HG03045 (cell line): ENCODE measurements at regions not wholly inside any gene's neighbourhood (a gene's known extent, or its start where the extent isn't known, plus 50 kb on each side); places are given as distances from the start of the nearest gene placed in this dataset.
"Not testable (repeated sequence)": the region's sequence is repeated elsewhere in the genome, so short reads cannot be mapped to it uniquely, and the experiment has no call there.

ENCODE experiments used
- ATAC-seq: cut with Tn5 transposase; IDR thresholded peaks from one replicate; pipeline ENCODE4 v1.9.1; 2021; ENCODE audit warnings: mild to moderate bottlenecking, moderate library complexity; ENCODE audit not compliant: unreplicated experiment

DNA sequence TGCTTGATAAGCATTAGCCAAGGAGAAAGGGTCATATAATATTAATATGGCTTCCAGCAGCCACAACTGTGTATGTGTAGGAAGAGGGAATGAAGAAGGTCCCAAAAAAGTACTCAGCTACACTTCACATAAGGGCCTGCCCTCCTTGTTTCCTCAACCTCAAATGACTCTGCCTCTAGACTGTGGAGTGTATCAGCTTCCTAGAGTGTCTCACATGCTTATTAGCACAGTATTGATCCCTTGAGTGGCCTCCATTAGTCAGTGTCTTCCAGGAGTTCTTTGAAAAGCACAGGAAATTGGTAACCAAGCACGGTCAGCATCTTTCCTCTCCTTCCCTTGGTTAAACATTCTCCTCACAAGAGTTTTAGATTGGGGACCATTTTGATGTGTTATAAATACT, 190.4 kb upstream of the ATP10B start:
- no peak for ATAC-seq

DNA sequence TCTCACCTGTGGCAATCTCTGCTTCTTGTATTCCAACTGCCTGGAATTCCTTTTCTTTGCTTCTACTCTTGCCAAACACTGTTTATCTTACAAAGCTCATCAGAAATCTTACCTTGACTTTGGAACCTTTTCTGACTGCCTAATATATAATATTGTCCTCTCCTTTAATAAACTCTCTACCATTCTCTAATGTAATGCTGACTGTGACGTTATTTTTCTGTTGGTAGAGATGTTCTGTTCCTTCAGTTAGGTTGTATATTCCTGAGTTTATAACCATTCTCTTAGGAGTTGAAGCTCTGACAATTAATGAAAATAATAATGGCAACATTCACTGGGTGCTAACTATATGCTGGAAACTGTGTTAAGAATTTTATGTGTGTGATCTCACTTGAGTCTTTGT, 188.8 kb upstream of the ATP10B start:
- ATAC-seq = no peak

DNA sequence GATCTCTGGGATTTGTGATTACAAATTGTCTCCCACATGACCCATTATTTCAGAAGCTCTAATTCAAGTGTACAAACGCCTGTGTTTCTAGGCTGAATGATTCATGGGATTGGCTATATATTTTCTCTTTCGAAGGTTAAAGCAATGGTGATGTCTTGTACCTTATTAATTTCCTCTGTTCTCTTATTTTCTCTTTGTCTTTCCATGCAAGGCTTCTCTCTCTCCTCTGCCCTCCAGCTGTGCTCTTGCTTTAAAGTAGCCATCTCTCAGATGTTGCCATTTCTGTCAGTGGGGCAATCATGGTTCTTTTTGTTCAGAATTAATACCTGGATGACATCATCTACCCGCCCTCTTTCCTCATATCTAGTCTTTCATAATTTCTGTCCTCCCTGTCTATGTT, 184.3 kb upstream of the ATP10B start:
- no peak for ATAC-seq

DNA sequence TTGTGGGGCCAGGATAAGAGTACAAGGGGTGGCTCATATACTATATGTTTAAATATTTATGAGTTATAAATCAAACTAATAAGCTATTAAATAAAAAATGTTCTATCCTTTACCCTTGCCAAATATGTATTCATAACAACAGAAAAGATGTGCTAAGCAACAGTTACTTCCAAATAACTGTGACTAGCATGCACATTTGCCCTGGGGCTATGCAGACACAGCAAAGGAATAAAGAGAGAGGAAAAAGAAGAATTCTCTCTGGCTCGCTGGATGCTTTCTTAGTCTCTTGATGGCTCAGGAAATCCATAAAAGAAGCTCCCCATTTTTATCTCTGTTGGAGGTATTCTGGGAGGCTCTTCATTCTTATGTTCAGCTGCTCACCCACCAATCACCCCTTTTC, 182.4 kb upstream of the ATP10B start:
- ATAC-seq = no peak

DNA sequence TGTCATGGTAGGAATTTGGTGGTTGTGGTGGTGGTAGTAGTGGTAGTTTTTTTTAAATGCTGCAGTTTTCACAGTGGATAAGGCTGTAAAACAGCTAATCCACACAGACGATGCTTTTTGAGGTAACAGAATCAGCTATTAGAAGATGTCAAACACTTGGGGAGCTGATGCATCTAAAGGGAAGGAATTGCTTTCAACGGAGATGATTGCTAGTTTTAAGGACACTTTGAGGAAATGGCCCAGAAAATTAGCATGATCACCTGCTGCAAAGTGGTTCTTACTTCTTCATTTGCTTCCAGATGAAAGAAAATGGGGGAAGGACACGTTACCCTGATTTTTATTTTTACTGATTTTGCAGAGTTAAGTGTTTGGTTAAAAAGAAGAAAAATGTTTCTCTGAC, 178.2 kb upstream of the ATP10B start:
- no peak for ATAC-seq

DNA sequence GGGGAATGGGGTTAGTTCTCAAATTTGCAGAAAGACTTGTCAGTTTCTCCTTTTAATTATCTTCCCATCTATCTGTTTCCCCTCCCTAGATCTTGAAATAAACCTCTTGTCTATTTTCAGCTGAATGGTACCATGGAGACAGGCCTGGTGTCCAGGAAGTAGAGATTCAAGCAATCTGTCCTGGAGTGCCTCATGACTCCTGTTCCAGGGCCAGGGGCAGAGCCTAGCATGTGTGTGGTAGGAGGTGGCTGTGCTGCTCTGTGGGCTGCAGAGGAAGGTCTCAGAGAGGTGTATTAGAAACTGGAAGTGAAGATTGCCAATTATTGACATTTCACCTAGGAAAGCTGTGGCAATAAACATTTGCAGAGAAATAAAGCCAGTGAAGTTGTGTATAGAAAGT, 175.8 kb upstream of the ATP10B start:
- ATAC-seq = no peak

DNA sequence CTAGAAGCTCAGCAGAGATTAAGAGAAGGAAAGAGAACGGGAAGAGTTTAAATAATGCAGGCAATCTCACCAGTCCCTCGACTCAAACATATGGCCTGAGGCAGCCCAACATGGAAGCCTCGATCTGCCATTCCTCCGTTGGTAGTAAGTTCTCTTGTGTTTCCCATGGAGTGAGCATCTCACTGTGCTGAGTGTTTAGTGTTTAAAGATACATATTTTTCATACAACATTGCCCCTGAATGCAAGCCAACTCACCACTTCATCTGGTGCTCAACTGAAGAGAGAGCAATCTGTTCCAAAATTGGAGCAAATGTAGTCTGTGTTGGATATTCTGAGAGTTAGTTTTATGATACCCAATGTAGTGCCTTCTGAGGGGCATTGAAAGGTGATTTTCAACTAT, 171.5 kb upstream of the ATP10B start:
- no peak for ATAC-seq

DNA sequence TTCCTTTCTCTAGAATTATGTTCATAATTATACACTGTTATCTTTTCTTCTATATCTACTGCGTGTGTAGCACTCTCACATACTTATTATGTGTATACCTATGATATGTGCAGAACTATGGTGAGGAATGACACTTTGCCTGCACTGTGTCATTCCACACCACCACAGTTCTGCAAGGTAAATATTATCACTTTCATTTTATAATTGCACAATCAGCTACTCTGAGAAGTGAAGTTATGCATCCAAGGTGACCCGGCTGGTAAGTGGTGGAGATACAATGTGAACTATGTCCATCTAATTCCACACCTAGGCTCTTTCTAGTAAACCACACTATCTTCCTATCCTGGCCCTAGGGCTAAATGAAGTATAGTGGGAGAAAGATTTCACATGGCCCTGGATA, 170.1 kb upstream of the ATP10B start:
- no peak for ATAC-seq

DNA sequence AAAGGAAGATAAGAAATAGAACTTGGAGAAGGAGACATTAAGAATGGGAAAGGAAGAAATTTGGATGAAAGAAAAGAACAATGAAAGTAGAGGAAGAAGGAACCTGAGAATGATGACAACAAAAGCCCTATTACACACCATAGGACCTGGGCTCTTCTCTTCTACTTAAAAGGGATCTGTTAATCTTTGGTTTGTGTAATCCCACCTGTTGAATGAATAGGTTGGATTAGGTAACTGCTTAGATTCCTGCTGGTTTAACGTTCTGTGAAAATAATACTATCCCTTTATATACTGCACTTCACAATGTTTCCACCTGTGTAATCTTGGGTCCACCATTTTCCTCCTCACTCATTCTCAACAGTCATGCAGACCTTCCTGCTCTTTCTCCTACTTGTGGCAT, 157.8 kb upstream of the ATP10B start:
- no peak for ATAC-seq

DNA sequence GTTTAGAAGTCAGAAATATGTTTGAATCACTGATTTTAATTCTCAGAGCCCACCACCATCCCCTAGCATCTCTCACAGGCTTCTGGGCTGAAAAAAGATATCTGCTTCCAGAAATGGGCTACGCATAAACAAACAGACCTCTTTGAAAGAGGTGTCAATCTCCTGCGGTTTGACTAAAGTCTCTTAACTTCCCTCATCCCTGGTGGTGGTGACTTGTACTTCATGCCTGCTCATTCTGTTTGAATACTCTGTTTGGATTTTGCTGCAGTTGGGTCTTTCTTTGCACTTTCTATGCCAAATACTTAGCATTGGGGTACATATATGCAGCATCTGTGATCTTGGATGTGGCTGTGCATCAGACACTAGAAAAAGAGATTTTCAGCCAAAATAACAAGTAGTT, 157.2 kb upstream of the ATP10B start:
- ATAC-seq = no peak

DNA sequence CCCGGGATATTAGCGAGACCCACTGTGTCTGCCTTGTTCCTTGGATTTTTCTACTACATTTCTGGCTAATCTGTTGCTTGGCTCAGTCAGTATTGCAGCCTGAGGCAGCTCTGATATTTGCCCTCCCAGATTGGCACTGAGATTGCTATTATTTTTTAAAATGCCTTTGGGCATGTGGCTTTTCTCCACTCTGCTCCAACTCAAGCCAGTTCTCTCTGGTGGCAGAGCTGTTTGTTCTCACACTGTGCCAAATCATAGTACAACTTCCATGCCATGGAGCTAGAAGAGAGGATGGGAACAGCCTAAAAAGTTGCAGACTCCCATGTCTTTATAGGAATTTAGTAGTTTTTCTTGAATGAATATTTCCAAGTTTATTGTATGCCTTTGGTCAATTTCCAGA, 155.9 kb upstream of the ATP10B start:
- ATAC-seq = no peak

DNA sequence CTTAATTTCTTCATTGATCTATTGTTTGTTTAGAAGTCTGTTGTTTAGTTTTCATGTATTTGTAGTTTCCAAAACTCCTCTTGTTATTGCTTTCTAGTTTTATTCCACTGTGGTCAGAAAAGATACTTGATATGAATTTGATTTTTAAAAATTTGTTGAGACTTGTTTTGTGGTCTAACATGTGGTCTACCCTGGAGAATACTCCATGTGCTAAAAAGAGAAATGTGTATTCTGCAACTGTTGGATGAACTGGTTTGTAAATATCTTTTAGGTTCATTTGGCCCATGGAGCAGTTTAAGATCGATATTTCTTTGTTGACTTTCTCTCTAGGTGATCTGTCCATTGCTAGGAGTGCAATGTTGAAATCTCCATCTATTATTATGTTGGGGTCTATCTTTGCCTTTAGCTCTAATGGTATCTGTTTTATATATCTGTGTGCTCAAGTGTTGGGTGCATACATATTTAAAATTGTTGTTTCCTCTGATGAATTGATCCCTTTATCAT, 150.6 kb upstream of the ATP10B start:
- ATAC-seq = no peak

DNA sequence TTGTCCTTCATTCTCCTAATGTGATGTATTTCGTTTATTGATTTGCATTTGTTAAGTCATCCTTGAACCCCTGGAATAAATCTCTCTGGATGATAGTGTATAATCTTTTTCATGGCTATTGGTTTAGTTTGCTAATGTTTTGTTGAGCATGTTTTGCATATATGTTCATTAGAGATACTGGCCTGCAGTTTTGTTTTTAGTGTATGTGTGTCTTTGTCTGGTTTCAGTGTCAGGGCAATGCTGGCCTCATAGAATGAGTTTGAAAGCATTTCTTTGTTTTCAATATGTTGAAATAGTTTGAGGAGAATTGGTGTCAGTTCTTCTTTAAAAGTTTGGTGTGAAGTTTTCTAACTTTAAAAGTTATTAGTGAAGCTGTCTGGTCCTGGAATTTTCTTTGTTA, 149.6 kb upstream of the ATP10B start:
- no peak for ATAC-seq

DNA sequence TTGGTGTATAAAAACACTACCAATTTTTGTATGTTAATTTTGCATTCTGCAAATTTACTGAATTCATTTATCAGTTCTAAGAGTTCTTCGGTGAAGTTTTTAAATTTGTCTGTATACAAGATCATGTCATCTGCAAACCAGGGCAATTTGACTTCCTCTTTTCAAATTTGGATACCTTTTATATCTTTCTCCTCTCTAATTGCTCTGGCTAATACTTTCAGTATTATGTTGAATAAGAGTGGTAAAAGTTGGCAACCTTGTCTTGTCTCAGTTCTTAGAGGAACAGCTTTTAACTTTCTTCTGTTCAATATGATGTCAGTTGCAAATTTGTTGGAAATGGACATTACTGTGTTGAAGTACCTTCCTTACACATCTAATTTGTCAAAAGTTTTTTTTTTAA, 149.1 kb upstream of the ATP10B start:
- not testable (repeated sequence) for ATAC-seq

DNA sequence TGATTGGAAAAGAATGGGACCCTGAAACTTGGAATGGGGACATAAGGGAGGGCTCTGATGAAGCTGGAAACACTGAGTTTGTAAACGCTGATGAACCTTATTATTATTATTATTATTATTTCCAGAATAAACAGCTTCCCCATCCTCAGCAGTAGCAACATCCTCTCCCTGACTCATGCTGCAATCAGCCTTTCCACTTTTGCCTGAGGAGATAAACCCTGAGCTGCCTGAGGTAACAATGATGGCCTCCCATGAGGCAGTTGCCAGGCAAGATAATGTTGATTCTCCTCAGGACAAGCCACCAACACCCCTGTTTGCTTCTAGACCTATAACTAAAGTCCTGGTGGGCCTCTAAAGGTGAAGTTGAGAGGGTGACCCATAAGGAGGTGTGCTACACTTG, 139.2 kb upstream of the ATP10B start:
- no peak for ATAC-seq

DNA sequence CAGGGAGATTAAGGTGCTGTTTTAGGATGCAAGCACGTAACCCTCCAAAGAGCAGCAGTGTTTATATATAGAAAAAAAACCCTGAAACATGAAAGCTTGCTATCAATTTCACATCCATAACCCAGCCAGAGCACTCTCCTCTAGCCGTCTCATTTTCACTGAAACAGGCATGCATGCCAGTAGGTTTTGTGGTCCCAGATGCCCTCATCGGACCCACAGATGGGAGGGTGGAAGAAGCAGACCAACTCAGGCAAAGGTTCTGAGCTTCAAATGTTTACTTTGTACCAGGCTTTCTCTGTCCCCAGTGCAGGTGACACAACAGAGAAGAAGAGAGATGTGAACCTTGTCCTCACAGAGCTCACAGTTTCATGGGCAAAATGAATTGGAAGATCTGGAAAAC, 127.4 kb upstream of the ATP10B start:
- no peak for ATAC-seq

DNA sequence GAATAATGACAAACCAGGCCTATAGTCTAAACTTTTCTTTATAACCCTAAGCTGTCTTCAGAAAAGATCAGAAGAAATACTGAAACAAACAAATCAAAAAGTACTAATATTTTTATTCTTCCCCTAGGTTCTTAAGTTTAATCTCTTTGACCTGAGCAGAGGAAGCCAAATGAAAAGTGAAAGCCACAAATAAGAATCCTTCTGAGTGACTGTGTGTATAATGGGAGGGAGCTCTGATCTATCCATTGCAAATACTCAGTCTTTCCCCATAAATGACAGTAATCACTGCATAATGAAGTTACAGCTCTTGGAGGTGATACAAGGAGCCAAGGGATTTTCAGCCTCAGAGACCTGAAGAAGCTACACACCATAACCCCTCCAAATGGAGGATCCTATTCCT, 126.9 kb upstream of the ATP10B start:
- ATAC-seq = no peak

DNA sequence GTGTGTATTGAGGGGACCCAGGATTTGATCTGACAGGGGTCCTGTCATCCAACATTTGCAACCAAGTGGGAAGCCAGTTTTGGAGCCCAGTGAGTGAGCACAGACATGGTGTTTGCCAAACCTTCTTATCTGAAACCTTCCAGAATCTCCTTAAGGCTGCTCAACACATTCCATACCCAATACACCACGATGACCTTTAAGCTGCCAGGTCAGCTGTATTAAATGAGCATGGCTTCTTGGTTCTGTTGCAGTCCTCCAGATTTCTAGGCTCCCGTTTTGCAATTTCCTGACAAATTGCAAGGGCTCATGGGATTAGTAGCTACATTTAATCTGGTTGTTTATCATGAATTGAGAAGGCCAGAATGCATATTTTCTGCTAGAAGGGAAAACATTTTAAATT, 124.2 kb upstream of the ATP10B start:
- ATAC-seq = no peak

DNA sequence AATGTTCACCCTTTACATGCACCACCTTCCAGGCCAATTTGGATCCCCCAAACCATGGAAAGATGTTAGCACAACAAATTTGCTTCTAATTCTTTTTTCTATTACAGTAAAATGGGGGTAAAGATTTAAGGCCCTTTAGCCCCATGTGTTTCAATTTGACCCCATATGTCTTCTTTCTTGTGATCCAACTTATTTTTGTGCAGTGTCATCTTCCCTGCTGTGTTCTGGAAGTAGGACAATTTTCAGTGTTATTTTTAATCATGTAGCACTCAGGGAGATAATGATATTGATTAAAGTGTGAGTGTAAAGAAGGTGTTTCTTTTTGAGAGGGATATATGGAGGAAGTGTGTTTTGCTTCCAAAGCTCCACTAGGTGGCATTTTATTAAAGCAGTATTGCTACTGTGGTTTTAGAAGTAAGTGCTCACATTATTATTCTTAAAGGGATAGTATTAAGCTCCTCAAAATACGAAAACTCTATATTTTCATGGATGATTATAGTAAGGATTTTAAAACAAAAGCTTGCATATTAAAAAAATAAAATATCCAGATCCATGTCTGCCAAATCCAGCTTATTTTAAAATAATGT, 118.7 kb upstream of the ATP10B start:
- no peak for ATAC-seq

DNA sequence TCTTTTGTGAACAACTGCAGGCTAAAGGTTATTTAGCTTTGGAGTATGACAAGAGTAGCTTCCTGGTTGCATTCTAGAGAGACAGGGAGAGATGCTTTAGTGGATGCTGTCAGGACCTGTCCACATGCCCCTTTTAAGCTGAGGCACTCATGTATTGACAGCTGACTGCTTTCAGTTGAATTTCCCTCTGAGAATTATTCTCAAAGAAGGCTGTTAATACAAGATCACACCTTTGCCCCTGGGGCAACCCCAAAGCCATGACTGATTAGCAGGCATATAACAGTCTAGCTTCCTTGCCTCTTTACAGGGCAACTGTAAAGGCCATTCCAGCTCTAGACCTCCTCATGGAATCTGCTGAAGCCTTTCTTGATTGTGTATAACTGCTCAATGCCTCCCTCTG, 117.6 kb upstream of the ATP10B start:
- no peak for ATAC-seq

DNA sequence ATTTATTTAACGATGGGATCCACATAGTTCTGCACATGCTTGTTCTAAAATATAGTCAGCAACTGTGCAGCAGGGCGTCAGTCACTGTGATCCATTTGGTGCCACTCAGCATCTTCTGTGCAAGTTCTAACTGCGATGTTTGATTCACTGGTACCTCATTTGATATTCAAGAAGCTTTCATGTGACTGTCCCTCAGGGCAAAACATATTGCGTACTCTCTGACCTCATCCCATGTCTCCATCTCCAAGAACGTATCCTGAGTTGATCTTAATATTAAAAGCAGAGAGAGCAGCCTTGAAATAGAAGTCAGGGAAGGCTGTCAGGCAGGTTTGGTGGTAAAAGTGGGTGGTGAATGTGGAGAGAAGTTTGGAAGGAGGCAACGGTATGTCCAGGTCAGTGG, 116.5 kb upstream of the ATP10B start:
- no peak for ATAC-seq

DNA sequence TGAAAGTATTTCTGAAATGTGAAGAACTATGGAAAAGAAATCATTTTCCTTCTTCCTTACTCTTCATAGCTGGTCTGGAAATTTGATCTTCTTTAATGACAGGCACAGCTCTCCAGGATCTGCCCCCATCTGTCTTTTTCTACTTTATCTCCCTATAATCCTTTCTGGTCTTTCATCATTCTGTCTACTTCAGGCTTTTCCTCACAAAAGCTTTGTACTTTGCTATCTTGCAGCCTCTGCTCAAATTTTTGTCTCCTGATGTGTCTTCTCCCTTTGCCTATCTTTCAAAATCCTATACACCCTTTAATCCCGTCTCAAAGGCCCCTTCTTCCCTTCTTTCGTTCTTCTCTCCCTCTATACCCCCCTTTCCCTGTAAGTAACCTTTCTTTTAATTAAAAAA, 114.9 kb upstream of the ATP10B start:
- no peak for ATAC-seq

DNA sequence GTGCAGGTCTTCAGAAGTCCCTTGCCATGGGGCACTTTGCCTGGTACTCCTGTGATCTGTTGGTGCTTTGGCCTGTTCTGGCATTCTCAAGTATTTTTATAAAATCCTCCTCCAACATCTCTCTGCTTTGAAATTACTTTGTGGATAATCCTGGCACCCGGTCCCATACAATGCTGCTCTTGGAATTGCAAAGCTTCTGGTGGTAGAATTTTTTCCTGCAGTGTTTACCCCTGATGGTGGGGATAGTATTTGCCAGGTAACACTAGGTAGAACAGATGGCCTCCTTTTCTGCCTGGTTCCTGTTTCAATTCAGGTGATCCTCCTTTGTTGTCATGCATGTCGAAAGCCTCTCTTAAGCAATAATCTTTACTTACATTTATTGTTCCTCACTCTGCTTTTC, 109.8 kb upstream of the ATP10B start:
- no peak for ATAC-seq

DNA sequence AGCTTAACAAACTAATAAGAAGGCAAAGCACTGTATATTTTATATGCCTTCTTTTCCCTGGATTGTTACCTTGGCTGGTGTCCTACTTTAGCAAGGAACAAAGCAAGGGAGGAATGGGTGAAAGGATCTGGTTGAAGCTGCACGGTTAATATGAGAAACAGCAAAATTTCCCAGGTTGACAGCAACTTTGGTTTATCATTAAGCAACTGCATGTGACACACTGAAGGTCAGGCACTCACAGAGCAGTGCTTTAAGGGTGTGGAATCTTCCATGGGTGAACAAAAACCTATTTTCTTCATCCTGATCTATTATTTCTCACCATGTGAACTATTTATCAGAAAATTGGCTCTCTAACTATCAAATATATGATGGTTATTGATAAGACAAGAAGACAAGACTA, 109.0 kb upstream of the ATP10B start:
- no peak for ATAC-seq
